Lower lobe of right lung (tissue), 2 donors: ENCODE measurements at regions not wholly inside any gene's neighbourhood (a gene's known extent, or its start where the extent isn't known, plus 50 kb on each side); places are given as distances from the start of the nearest gene placed in this dataset.

Source experiments
- ATAC-seq, 2 donors: fragments of 200-7000 bp; cut with Tn5 transposase; one replicate each; pipeline ENCODE4 v1.9.1; 2020 to 2022; ENCODE audit warnings: mild to moderate bottlenecking in 2 of 2, moderate library complexity in 2 of 2
- DNase-seq: peaks from one replicate; pipeline ENCODE4 v3.0.0-alpha.2; 2020
- H3K27ac ChIP-seq: fragments of 200-600 bp; one replicate; pipeline ENCODE4 v1.8.0; 2022
- H3K27me3 ChIP-seq: fragments of 200-600 bp; one replicate; pipeline ENCODE4 v1.8.0; 2022; ENCODE audit warnings: low read depth
- H3K36me3 ChIP-seq: fragments of 200-600 bp; one replicate; pipeline ENCODE4 v1.8.0; 2022; ENCODE audit warnings: mild to moderate bottlenecking
- H3K4me1 ChIP-seq: fragments of 200-600 bp; one replicate; pipeline ENCODE4 v1.8.0; 2022
- H3K4me3 ChIP-seq: fragments of 200-600 bp; one replicate; pipeline ENCODE4 v1.8.0; 2022; ENCODE audit warnings: mild to moderate bottlenecking
- H3K9me3 ChIP-seq: fragments of 200-600 bp; one replicate; pipeline ENCODE4 v1.8.0; 2022
- intact Hi-C: fragments of 100-400 bp; cut with DNase I; formaldehyde crosslinking; loops from one replicate; pipeline ENCODE4 v1.11.0; 2022
- TF ChIP-seq, protein P1 (sequence below): fragments of 200-600 bp; IDR thresholded peaks from one replicate; pipeline ENCODE4 v1.8.0; 2022; ENCODE audit warnings: antibody characterized with exemption, mild to moderate bottlenecking
- donor health status: DM: no; HTN: yes; CAD: no; lungs with severe emphysema.

DNA sequence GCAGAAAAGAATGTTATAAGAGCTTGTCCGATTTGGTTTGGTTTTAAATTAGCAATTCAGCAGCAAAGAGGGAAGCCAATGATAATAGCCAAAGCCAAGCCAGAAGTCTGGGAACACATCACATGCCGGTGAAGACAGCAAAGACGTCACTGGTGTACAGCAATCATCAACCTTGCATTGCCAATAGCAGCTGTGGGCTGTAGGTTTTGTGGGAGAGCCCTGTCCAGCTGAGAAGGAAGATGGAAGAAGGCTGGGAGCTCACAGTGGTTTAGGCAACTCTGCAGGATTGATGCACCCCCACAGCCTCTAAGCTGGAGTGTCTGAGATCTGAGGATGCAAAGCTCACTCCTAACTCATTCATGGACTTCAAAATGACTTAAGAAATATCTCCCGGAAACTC is 338.7 kb downstream of the SIPA1L2 start:
- DNase-seq = no peak
- H3K36me3 ChIP-seq = no peaks in the 10 kb centered on the region
- H3K27ac ChIP-seq = no peak overlapping the region
- ATAC-seq = no peak
- intact Hi-C loops = no loop called here
- H3K4me3 ChIP-seq = no peak overlapping the region
- H3K27me3 ChIP-seq = no peaks in the 10 kb centered on the region
- peaks cover 15% of the 10 kb centered on the region for H3K4me1 ChIP-seq
- TF ChIP-seq, protein P1, sequence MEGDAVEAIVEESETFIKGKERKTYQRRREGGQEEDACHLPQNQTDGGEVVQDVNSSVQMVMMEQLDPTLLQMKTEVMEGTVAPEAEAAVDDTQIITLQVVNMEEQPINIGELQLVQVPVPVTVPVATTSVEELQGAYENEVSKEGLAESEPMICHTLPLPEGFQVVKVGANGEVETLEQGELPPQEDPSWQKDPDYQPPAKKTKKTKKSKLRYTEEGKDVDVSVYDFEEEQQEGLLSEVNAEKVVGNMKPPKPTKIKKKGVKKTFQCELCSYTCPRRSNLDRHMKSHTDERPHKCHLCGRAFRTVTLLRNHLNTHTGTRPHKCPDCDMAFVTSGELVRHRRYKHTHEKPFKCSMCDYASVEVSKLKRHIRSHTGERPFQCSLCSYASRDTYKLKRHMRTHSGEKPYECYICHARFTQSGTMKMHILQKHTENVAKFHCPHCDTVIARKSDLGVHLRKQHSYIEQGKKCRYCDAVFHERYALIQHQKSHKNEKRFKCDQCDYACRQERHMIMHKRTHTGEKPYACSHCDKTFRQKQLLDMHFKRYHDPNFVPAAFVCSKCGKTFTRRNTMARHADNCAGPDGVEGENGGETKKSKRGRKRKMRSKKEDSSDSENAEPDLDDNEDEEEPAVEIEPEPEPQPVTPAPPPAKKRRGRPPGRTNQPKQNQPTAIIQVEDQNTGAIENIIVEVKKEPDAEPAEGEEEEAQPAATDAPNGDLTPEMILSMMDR = no peak
- no peaks in the 10 kb centered on the region for H3K9me3 ChIP-seq

DNA sequence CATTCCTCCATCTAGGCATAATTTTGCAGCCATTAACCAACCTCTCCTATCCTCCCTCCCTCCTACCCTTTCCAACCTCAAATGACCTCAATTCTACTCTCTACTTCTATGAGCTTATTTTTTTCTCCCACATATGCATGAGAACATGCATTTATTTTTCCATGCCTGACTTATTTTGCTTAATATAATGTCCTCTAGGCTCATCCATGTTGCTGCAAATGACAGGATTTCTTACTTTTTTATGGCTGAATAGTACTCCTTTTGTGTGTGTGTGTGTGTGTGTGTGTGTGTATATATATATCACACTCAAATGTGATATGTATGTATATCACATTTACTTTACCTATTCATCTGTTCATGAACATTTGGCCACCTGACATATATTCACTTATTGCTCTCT is 339.4 kb downstream of the SIPA1L2 start:
- no peak overlapping the region for H3K4me3 ChIP-seq
- ATAC-seq (no peak), DNase-seq (no peak)
- H3K27me3 ChIP-seq = no peaks in the 10 kb centered on the region
- peaks cover 15% of the 10 kb centered on the region for H3K4me1 ChIP-seq
- H3K27ac ChIP-seq = no peak overlapping the region
- H3K9me3 ChIP-seq = no peaks in the 10 kb centered on the region
- TF ChIP-seq, protein P1 = no peak
- intact Hi-C loops = no loop called here
- no peaks in the 10 kb centered on the region for H3K36me3 ChIP-seq

DNA sequence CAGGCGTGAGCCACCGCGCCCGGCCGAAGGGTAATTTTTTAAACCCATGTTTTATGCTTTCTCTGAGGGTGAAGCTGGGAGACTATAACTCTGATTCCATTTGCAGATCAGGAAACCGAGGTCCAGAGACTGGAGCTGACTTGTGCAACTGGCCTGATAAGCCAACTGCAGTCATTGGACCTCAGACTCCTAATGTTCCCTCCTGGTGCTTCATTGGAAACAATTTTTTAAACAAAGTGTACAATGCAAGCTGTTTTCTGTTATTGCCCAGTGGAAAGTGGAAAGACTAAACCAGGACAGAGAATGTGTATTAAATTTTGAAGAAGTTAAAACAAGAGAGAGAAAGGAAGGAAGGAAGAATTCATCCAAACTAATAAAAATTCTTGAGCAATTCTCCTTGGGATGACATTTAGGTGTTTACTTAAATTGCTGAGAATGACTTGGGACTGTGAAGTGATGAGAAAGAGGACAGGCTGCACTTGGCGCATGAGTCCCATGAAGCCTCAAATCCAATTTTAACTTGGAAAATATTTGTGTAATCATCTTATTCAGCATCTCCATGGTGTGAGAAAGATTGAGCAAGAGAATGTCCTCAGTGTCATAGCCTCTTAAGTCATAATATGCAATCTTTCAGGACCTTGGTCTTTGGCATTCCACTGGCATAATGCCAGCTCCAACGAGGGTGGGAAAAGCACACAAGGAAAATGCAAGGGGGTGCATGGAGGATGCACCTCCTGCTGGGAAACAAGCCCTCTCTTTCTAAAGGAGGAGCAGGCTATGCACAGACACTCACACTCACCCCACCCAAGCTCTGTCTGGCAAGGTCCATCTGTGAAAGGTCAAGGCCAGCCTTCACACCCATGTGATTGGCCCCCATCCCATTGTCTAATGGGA is 342.0 kb downstream of the SIPA1L2 start:
- ATAC-seq = peak; percentile 41 to 70
- intact Hi-C loops = no loop called here
- H3K4me3 ChIP-seq = no peak overlapping the region
- H3K9me3 ChIP-seq = no peaks in the 10 kb centered on the region
- H3K36me3 ChIP-seq = no peaks in the 10 kb centered on the region
- no peaks in the 10 kb centered on the region for H3K27me3 ChIP-seq
- no peak overlapping the region for H3K27ac ChIP-seq
- no peak for DNase-seq
- TF ChIP-seq, protein P1 = no peak
- H3K4me1 ChIP-seq = peaks cover 15% of the 10 kb centered on the region

DNA sequence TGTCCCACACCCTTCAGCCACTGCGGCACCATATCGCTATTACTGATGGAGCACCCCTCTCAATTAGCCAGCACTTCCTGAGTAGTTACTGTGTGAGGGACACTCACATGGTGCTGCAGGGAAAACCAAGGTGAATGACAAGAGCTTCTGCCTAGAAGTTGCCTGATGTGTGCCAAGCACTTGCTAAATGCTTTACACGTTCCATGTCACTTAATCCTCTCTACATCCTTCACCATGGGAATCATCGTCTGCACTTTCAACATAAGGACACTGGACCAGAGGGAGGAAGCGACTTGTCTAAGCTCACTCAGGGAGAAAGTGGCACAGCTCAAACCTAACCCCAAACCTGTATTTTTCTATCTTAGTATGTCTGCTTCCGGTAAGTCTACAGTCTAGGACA is 344.8 kb downstream of the SIPA1L2 start:
- Histone ChIP-seq H3K36me3 (no peaks in the 10 kb centered on the region), H3K27me3 (no peaks in the 10 kb centered on the region), H3K4me3 (no peak overlapping the region), H3K27ac (no peak overlapping the region), H3K4me1 (no peaks in the 10 kb centered on the region), H3K9me3 (no peaks in the 10 kb centered on the region)
- intact Hi-C loops = no loop called here
- no peak for DNase-seq
- TF ChIP-seq, protein P1 = no peak
- no peak for ATAC-seq

DNA sequence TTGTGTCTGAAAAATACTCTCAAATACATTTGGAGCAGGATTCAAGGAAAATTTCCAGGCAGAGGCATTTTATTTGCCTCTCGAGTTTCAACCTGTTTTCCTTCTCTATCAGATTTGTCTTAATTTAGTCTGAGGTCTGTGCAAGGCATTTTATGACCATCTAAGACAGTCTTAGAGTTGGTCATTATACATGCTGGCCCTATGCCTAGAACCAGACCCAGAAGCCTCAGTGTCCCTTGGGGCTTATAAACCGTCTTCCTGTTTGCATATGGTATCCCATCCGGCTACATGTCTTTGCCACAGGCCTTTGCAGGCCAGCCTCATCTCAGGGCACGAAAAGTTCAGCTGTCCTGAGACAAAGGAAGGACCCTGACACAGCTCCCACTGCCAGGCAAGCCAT is 346.1 kb downstream of the SIPA1L2 start:
- intact Hi-C loops = no loop called here
- no peak overlapping the region for H3K27ac ChIP-seq
- DNase-seq = no peak

More for the DNA sequence above, 346.1 kb downstream of the SIPA1L2 start:
- Histone ChIP-seq H3K9me3 (no peaks in the 10 kb centered on the region), H3K27me3 (no peaks in the 10 kb centered on the region), H3K36me3 (no peaks in the 10 kb centered on the region), H3K4me1 (no peaks in the 10 kb centered on the region), H3K4me3 (no peak overlapping the region)
- TF ChIP-seq, protein P1 = no peak
- ATAC-seq = no peak
